Sigmoid colon (tissue), 6 donors: ENCODE measurements at regions not wholly inside any gene's neighbourhood (a gene's known extent, or its start where the extent isn't known, plus 50 kb on each side); places are given as distances from the start of the nearest gene placed in this dataset.

ENCODE experiments used
- DNase-seq: peaks from one replicate; pipeline ENCODE4 v3.0.0-alpha.2; 2019
- H3K27ac ChIP-seq, 4 donors: fragments of 200-600 bp; sonication (generic); one replicate each; pipeline ENCODE4 v1.5.1; 2016 to 2019; ENCODE audit warnings: mild to moderate bottlenecking in 1 of 4
- H3K27me3 ChIP-seq, 3 donors: fragments of 200-600 bp; sonication (generic); one replicate each; pipeline ENCODE4 v1.5.1; 2019; ENCODE audit warnings: mild to moderate bottlenecking in 1 of 3
- H3K36me3 ChIP-seq, 4 donors: fragments of 200-600 bp; sonication (generic); one replicate each; pipeline ENCODE4 v1.5.1; 2016 to 2019
- H3K4me1 ChIP-seq, 4 donors: fragments of 200-600 bp; sonication (generic); one replicate each; pipeline ENCODE4 v1.5.1; 2017 to 2019
- H3K4me3 ChIP-seq, 4 donors: fragments of 200-600 bp; sonication (generic); one replicate each; pipeline ENCODE4 v1.5.1; 2017 to 2019; ENCODE audit warnings: mild to moderate bottlenecking in 2 of 4, moderate library complexity in 1 of 4
- H3K9me3 ChIP-seq, 4 donors: fragments of 200-600 bp in 3 of 4; sonication (generic) in 3 of 4; one replicate each; pipeline versions ENCODE4 v1.5.1 to v1.6.1; 2013 to 2019
- CTCF ChIP-seq, 4 experiments: fragments of 450-650 bp in 3 of 4; fragments of 200-600 bp in 1 of 4; IDR thresholded peaks; one replicate each; pipeline ENCODE4 v1.5.1; 2016 to 2019; ENCODE audit warnings: antibody characterized with exemption in 4 of 4, mild to moderate bottlenecking in 3 of 4, moderate library complexity in 2 of 4
- EP300 ChIP-seq, 4 donors: sonication (generic); formaldehyde crosslinking; IDR thresholded peaks; one replicate each; pipeline ENCODE4 v1.6.1; 2017; ENCODE audit warnings: antibody characterized with exemption in 4 of 4
- POLR2A ChIP-seq, 2 donors: fragments of 450-650 bp; IDR thresholded peaks; one replicate each; pipeline ENCODE4 v1.6.1; 2016; ENCODE audit warnings: antibody characterized with exemption in 2 of 2, mild to moderate bottlenecking in 2 of 2, moderate library complexity in 2 of 2
- POLR2AphosphoS5 ChIP-seq, 4 donors: sonication (generic); formaldehyde crosslinking; IDR thresholded peaks; one replicate each; pipeline ENCODE4 v1.6.1; 2017; ENCODE audit warnings: antibody characterized with exemption in 4 of 4
- WGBS, 2 donors: extraction: QIAGEN DNeasy Blood & Tissue Kit; methylation state at CpG; one replicate each; pipeline ENCODE4 v1.1.7; 2013; 5-methylcytosine and 5-hydroxymethylcytosine counted together
- intact Hi-C: fragments of 100-400 bp; cut with DNase I; formaldehyde crosslinking; loops from one replicate; pipeline ENCODE4 v1.15.1; 2023
- donor health status: healthy with polysubstance abuse.
- donor health status: healthy.

- Histone ChIP-seq H3K36me3 (no peaks in the 10 kb centered on the region), H3K27me3 (no peaks in the 10 kb centered on the region), H3K4me3 (no peak overlapping the region), H3K4me1 (no peaks in the 10 kb centered on the region), H3K9me3 (no peaks in the 10 kb centered on the region), H3K27ac (no peak overlapping the region)
- TF ChIP-seq POLR2A (IDR thresholded peaks at IDR 0.05) (no peak), POLR2AphosphoS5 (IDR thresholded peaks at IDR 0.05) (no peak), EP300 (IDR thresholded peaks at IDR 0.05) (no peak), CTCF (IDR thresholded peaks at IDR 0.05) (no peak)
- no peak for DNase-seq
- 78 to 85% methylated on average over 9 of the region's 9 CpGs for WGBS, 2 donors
- intact Hi-C loops = no loop called here
These were observed 694.2 kb upstream of the TENM3 start for GRCh38 chr4:181548873-181549575.

DNA sequence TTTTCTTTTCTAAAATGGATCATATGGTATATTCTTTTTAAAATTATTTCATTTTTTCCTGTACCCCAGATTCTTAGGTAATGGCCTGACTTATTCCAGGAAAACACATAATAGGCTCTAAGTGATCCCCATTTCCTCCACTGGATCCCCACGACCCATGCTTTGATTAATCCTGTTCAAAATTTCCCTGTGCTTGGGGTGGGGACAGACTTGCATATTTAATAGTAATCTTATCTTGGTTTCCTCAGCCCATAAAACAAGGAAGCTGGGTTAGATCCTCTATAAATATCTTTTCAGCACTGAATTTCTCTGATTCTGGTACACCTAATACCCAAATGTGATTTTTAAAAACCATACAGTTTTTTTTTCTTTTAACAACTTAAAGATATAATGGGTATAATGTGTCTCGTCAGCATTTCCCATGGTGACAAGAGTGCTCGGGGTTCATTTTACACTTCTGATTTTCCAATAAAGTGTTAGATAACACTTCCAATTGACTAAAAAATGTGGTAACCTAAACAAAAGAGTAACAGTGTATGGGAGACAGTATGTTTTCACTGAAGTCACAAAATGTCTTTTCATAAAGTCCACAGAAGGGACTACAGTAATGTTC lies 693.5 kb upstream of the TENM3 start:
- no peaks in the 10 kb centered on the region for H3K36me3 ChIP-seq
- H3K27me3 ChIP-seq = no peaks in the 10 kb centered on the region
- DNase-seq = no peak
- intact Hi-C loops = no loop called here
- no peak overlapping the region for H3K27ac ChIP-seq
- H3K4me1 ChIP-seq = no peaks in the 10 kb centered on the region
- no peak for TF ChIP-seq CTCF (IDR thresholded peaks at IDR 0.05)
- TF ChIP-seq POLR2AphosphoS5 (IDR thresholded peaks at IDR 0.05) = no peak
- no peak for TF ChIP-seq POLR2A (IDR thresholded peaks at IDR 0.05)
- TF ChIP-seq EP300 (IDR thresholded peaks at IDR 0.05) = no peak
- H3K9me3 ChIP-seq = no peaks in the 10 kb centered on the region
- H3K4me3 ChIP-seq = no peak overlapping the region
- WGBS, 2 donors = 68 to 70% methylated on average over 3 of the region's 3 CpGs

DNA sequence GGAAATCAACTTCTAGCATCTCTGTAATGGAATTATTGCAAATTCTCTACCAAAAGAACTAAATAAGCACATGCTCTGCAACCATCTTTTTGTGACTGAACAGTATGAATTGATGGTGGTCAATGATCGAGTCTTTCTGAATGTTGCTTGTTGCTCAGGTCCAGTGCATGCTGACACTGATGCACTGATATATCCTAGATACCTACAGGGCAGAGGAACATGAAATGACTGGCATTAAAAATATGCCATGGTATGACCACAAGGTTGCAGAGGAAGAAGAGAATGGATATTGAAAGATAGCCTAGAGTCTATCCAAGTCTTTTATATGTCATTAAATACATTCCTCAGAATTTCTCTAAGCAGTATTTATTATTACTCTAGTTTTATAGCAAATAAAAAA lies 692.8 kb upstream of the TENM3 start:
- H3K4me3 ChIP-seq = no peak overlapping the region
- intact Hi-C loops = no loop called here
- H3K27ac ChIP-seq = no peak overlapping the region
- no peaks in the 10 kb centered on the region for H3K9me3 ChIP-seq
- no peaks in the 10 kb centered on the region for H3K27me3 ChIP-seq
- 93 to 96% methylated on average over 1 of the region's 1 CpG for WGBS, 2 donors
- no peak for DNase-seq
- no peak for TF ChIP-seq POLR2AphosphoS5 (IDR thresholded peaks at IDR 0.05)
- no peak for TF ChIP-seq EP300 (IDR thresholded peaks at IDR 0.05)
- TF ChIP-seq CTCF (IDR thresholded peaks at IDR 0.05) = no peak
- TF ChIP-seq POLR2A (IDR thresholded peaks at IDR 0.05) = no peak
- no peaks in the 10 kb centered on the region for H3K36me3 ChIP-seq
- no peaks in the 10 kb centered on the region for H3K4me1 ChIP-seq

DNA sequence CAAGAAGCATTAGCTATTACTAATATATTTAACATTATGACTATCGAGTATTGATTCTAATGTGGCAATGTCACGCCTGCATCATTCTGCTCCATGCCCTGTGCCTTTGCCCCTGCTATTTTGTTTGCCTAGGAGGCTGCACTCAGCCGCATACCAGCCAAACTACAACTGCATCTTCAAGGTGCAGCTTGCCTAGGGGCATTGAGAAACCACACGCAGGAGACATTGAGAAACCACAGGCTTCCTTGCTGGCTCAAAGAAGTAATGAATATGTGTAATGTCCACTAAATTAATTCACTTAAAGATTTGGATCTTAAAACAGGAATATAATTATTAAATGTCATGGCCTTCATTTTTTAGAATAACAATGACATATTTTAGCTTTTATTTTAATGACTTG lies 683.6 kb upstream of the TENM3 start:
- TF ChIP-seq CTCF (IDR thresholded peaks at IDR 0.05) = no peak
- no peak for TF ChIP-seq POLR2A (IDR thresholded peaks at IDR 0.05)
- no peak for TF ChIP-seq EP300 (IDR thresholded peaks at IDR 0.05)
- TF ChIP-seq POLR2AphosphoS5 (IDR thresholded peaks at IDR 0.05) = no peak
- H3K27ac ChIP-seq = no peak overlapping the region
- DNase-seq = no peak
- no peaks in the 10 kb centered on the region for H3K4me1 ChIP-seq
- no peaks in the 10 kb centered on the region for H3K36me3 ChIP-seq
- no peaks in the 10 kb centered on the region for H3K9me3 ChIP-seq
- H3K27me3 ChIP-seq = no peaks in the 10 kb centered on the region
- intact Hi-C loops = no loop called here
- H3K4me3 ChIP-seq = no peak overlapping the region
- WGBS, 2 donors = 58 to 81% methylated on average over 4 of the region's 4 CpGs
